MV-4-11 (cell line): ENCODE measurements at regions not wholly inside any gene's neighbourhood (a gene's known extent, or its start where the extent isn't known, plus 50 kb on each side); places are given as distances from the start of the nearest gene placed in this dataset.

ENCODE experiments used
- DNase-seq: peaks from one replicate; lab custom pipeline; 2025; lab: John Stamatoyannopoulos, UW

- DNase-seq = no peak
Observed at GRCh38 chr1:36743286-36744005, 260.7 kb upstream of the CSF3R start.

- no peak for DNase-seq
Observed at GRCh38 chr1:36741066-36741465, 258.4 kb upstream of the CSF3R start.

GRCh38 chr1:36740446-36740845 is 257.7 kb upstream of the CSF3R start:
- no peak for DNase-seq

GRCh38 chr1:36739703-36740289 is 257.1 kb upstream of the CSF3R start:
- no peak for DNase-seq

GRCh38 chr1:36738245-36738644 is 255.5 kb upstream of the CSF3R start:
- no peak for DNase-seq

- no peak for DNase-seq
Observed at GRCh38 chr1:36737767-36738166, 255.1 kb upstream of the CSF3R start.

- DNase-seq = no peak
Observed at GRCh38 chr1:36737038-36737555, 254.4 kb upstream of the CSF3R start.

GRCh38 chr1:36735939-36736730 is 253.4 kb upstream of the CSF3R start:
- DNase-seq = peak; percentile 47

GRCh38 chr1:36735436-36735835 is 252.7 kb upstream of the CSF3R start:
- DNase-seq = no peak

GRCh38 chr1:36734356-36734755 is 251.6 kb upstream of the CSF3R start:
- DNase-seq = no peak

- no peak for DNase-seq
Observed at GRCh38 chr1:36733748-36734147, 251.0 kb upstream of the CSF3R start.

GRCh38 chr1:36732015-36732356 is 249.3 kb upstream of the CSF3R start:
- DNase-seq = no peak

- DNase-seq = no peak
Observed at GRCh38 chr1:36731226-36732014, 248.7 kb upstream of the CSF3R start.

GRCh38 chr1:36730599-36730998 is 247.9 kb upstream of the CSF3R start:
- no peak for DNase-seq

- DNase-seq = no peak
Observed at GRCh38 chr1:36729716-36730510, 247.2 kb upstream of the CSF3R start.

- no peak for DNase-seq
Observed at GRCh38 chr1:36729289-36729688, 246.6 kb upstream of the CSF3R start.

- DNase-seq = no peak
Observed at GRCh38 chr1:36728846-36729245, 246.1 kb upstream of the CSF3R start.

- no peak for DNase-seq
Observed at GRCh38 chr1:36728051-36728450, 245.3 kb upstream of the CSF3R start.

- DNase-seq = no peak
Observed at GRCh38 chr1:36725151-36725550, 242.4 kb upstream of the CSF3R start.

GRCh38 chr1:36723813-36724212 is 241.1 kb upstream of the CSF3R start:
- DNase-seq = no peak

- no peak for DNase-seq
Observed at GRCh38 chr1:36722871-36723270, 240.2 kb upstream of the CSF3R start.
